ENCODE measurements at regions not wholly inside any gene's neighbourhood (a gene's known extent, or its start where the extent isn't known, plus 50 kb on each side); places are given as distances from the start of the nearest gene placed in this dataset.

DNA sequence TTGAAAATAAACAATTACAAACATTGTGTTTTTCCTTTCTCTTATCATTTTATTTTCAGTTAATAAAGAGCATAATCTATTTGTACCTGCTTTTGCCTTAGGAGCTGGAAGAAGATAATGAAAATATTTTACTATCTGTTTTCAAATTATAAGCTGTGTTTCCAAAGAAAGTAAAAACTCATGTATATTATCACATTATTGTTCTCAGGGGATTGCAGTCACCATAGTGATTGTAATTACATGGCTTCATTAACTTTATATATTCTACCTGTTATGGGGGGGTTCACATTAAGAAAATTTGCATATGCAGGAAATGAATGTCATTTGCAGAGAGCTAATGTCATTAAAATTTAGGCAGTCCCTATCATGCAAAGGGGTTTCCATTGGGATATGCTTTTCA is 542.3 kb downstream of the NXPH1 start:
- Histone ChIP-seq H2AFZ (ENCODE audit: low read depth, low read length) (no peak overlapping the region), H3K36me3 (ENCODE audit: insufficient read depth, low read length) (no peaks in the 10 kb centered on the region), H3K9me3 (ENCODE audit: low read length) (peaks cover 5% of the 10 kb centered on the region), H3K27ac (ENCODE audit: low read length) (no peak overlapping the region), H3F3A (ENCODE audit: insufficient read depth, low read length, poor library complexity, severe bottlenecking) (no peaks in the 10 kb centered on the region), H3K79me2 (replicated peaks; ENCODE audit: insufficient read depth, low read length) (no peaks in the 10 kb centered on the region), H3K4me2 (ENCODE audit: low read length) (no peak overlapping the region), H3K4me3 (ENCODE audit: low read length) (no peak overlapping the region), H3K9ac (ENCODE audit: low read length) (no peak overlapping the region), H4K20me1 (ENCODE audit: insufficient read depth) (no peaks in the 10 kb centered on the region), H3K9me2 (ENCODE audit: insufficient read depth, low read length) (no peaks in the 10 kb centered on the region), H3K27me3 (ENCODE audit: insufficient read depth, low read depth, low read length) (no peaks in the 10 kb centered on the region)
- TF ChIP-seq SMC3 (conservative IDR thresholded peaks at IDR 0.05; ENCODE audit: poor library complexity) (no peak), EZH2 (IDR thresholded peaks at IDR 0.05; ENCODE audit: borderline replicate concordance, insufficient read depth, low read length, poor library complexity, severe bottlenecking) (no peak), EP300 (conservative IDR thresholded peaks at IDR 0.05; ENCODE audit: poor library complexity, severe bottlenecking) (no peak), RAD21 (conservative IDR thresholded peaks at IDR 0.05) (no peak), MXI1 (conservative IDR thresholded peaks at IDR 0.05; ENCODE audit: poor library complexity, severe bottlenecking) (no peak), TAF1 (IDR thresholded peaks at IDR 0.05; ENCODE audit: low read depth) (no peak), POLR2AphosphoS5 (IDR thresholded peaks at IDR 0.05) (no peak)
- TF ChIP-seq, protein P1, sequence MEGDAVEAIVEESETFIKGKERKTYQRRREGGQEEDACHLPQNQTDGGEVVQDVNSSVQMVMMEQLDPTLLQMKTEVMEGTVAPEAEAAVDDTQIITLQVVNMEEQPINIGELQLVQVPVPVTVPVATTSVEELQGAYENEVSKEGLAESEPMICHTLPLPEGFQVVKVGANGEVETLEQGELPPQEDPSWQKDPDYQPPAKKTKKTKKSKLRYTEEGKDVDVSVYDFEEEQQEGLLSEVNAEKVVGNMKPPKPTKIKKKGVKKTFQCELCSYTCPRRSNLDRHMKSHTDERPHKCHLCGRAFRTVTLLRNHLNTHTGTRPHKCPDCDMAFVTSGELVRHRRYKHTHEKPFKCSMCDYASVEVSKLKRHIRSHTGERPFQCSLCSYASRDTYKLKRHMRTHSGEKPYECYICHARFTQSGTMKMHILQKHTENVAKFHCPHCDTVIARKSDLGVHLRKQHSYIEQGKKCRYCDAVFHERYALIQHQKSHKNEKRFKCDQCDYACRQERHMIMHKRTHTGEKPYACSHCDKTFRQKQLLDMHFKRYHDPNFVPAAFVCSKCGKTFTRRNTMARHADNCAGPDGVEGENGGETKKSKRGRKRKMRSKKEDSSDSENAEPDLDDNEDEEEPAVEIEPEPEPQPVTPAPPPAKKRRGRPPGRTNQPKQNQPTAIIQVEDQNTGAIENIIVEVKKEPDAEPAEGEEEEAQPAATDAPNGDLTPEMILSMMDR (IDR thresholded peaks at IDR 0.05; ENCODE audit: poor library complexity, severe bottlenecking): no peak
- TF ChIP-seq, protein P2, sequence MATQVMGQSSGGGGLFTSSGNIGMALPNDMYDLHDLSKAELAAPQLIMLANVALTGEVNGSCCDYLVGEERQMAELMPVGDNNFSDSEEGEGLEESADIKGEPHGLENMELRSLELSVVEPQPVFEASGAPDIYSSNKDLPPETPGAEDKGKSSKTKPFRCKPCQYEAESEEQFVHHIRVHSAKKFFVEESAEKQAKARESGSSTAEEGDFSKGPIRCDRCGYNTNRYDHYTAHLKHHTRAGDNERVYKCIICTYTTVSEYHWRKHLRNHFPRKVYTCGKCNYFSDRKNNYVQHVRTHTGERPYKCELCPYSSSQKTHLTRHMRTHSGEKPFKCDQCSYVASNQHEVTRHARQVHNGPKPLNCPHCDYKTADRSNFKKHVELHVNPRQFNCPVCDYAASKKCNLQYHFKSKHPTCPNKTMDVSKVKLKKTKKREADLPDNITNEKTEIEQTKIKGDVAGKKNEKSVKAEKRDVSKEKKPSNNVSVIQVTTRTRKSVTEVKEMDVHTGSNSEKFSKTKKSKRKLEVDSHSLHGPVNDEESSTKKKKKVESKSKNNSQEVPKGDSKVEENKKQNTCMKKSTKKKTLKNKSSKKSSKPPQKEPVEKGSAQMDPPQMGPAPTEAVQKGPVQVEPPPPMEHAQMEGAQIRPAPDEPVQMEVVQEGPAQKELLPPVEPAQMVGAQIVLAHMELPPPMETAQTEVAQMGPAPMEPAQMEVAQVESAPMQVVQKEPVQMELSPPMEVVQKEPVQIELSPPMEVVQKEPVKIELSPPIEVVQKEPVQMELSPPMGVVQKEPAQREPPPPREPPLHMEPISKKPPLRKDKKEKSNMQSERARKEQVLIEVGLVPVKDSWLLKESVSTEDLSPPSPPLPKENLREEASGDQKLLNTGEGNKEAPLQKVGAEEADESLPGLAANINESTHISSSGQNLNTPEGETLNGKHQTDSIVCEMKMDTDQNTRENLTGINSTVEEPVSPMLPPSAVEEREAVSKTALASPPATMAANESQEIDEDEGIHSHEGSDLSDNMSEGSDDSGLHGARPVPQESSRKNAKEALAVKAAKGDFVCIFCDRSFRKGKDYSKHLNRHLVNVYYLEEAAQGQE (IDR thresholded peaks at IDR 0.05; ENCODE audit: borderline replicate concordance): no peak

DNA sequence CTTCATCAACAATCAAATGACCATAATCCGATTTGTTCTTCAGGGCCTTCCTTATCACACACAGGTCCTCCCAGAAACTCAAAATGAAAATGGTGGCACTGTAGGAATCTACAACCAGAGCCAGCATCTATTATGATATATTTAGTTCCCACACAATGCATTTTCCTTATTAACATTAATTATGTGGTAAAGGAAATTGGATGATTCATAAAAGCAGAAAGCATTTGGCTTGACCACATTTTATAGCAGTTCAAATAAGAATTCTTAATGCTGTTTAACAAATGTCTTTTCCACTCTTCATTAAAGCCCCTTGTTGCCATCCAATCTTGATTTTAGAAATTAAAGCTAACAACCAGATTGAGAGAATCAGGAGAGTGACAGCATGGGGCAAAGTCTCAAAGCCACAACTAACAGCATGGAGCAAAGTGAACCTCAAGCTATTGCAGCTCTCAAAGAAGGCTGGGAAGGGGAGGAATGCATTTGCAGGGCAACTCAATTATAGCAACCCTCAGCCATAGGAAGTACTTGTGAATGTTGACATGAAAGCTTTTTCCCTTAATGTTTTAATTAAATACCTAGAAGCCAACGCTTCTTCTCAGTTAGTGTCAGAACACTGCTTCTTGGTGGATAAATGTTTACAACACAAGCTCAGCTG is 549.1 kb downstream of the NXPH1 start:
- H3K9ac ChIP-seq (ENCODE audit: low read length): no peak overlapping the region
- H3K9me3 ChIP-seq (ENCODE audit: low read length): no peaks in the 10 kb centered on the region
- H3K4me3 ChIP-seq (ENCODE audit: low read length): peak overlapping the region; percentile 4
- no peaks in the 10 kb centered on the region for H3K9me2 ChIP-seq (ENCODE audit: insufficient read depth, low read length)
- no peaks in the 10 kb centered on the region for H3K27me3 ChIP-seq (ENCODE audit: insufficient read depth, low read depth, low read length)
- H3K27ac ChIP-seq (ENCODE audit: low read length): peak overlapping the region; percentile 50
- no peak overlapping the region for H2AFZ ChIP-seq (ENCODE audit: low read depth, low read length)
- TF ChIP-seq, protein P2 (IDR thresholded peaks at IDR 0.05; ENCODE audit: borderline replicate concordance): peak; percentile 12
- TF ChIP-seq SMC3 (conservative IDR thresholded peaks at IDR 0.05; ENCODE audit: poor library complexity): no peak
- TF ChIP-seq EZH2 (IDR thresholded peaks at IDR 0.05; ENCODE audit: borderline replicate concordance, insufficient read depth, low read length, poor library complexity, severe bottlenecking): no peak
- no peak for TF ChIP-seq EP300 (conservative IDR thresholded peaks at IDR 0.05; ENCODE audit: poor library complexity, severe bottlenecking)
- TF ChIP-seq TAF1 (IDR thresholded peaks at IDR 0.05; ENCODE audit: low read depth): no peak
- TF ChIP-seq POLR2AphosphoS5 (IDR thresholded peaks at IDR 0.05): no peak
- TF ChIP-seq, protein P1 (IDR thresholded peaks at IDR 0.05; ENCODE audit: poor library complexity, severe bottlenecking): no peak
- TF ChIP-seq RAD21 (conservative IDR thresholded peaks at IDR 0.05): no peak
- TF ChIP-seq MXI1 (conservative IDR thresholded peaks at IDR 0.05; ENCODE audit: poor library complexity, severe bottlenecking): no peak
- H3K79me2 ChIP-seq (replicated peaks; ENCODE audit: insufficient read depth, low read length): no peaks in the 10 kb centered on the region
- H4K20me1 ChIP-seq (ENCODE audit: insufficient read depth): no peaks in the 10 kb centered on the region
- H3K4me2 ChIP-seq (ENCODE audit: low read length): no peak overlapping the region
- no peaks in the 10 kb centered on the region for H3K36me3 ChIP-seq (ENCODE audit: insufficient read depth, low read length)
- H3F3A ChIP-seq (ENCODE audit: insufficient read depth, low read length, poor library complexity, severe bottlenecking): peaks cover 3% of the 10 kb centered on the region

Data from neural cell (in vitro differentiated cells).